GM18511 (cell line): ENCODE measurements at regions not wholly inside any gene's neighbourhood (a gene's known extent, or its start where the extent isn't known, plus 50 kb on each side); places are given as distances from the start of the nearest gene placed in this dataset.

Experiments
- ATAC-seq: cut with Tn5 transposase; IDR thresholded peaks from one replicate; pipeline ENCODE4 v1.9.1; 2021; ENCODE audit warnings: mild to moderate bottlenecking, moderate library complexity; ENCODE audit not compliant: unreplicated experiment

DNA sequence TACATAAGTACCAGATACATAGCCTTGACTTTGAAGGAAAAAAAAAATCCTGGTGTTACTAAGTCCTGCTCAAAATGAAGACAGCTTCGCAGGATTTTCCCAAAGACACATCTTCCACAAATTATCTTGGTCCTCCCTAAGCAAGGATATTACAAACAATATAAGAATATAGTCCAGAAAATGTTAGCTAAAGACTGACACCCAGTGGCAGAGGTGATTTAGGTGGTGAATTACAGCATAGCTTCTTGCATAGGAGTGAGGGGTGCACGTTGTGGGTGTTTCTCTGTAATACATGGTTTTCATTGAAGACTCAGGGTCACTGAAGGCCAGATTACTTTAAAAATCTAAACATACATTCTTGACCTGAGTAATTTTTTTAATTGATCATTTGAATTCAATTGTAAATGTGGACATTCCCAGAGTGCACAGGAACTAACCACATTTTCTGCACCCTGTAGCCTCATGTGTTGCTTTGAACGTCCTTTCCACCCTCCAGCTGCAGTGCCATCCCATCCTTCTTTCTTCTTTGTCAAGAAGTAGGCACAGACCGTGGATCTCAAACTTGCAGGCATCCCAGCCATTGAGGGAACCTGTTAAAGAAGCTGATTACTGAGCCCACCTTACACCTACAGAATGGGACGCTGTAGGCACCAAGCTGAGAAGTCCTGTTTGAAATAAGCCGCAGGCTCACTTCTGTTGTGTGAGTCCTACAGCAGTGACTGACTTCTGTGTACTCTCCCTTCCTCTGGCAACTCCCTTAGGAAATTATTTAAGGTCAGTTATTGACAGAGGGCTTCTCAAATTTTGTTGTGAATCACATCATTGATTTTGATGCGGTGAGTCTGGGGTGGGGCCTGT, 102.6 kb downstream of the PERP start:
- ATAC-seq = no peak

- ATAC-seq = no peak
Observed at GRCh38 chr6:138005846-138006245, 101.4 kb downstream of the PERP start.

GRCh38 chr6:138007014-138007472, 100.2 kb downstream of the PERP start:
- ATAC-seq = no peak

DNA sequence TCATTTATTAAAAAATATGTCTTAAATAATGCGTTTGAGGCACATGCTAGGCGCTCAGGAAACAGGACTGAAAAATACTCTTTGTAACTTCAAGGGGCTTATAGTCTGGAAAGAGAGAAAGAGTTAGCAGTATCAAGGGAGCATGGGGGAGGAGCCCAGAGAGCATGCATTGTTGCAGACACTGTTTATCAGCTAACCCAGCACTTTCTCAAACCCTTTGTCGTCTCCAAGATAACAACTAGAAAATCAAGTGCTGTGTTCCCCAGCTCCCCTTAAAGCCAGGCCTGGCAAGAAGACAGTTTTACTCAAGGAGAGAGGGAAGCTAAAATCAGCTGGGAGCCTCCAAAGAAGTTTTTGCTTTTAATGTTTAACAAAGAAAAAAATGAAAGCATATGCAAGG, 98.4 kb downstream of the PERP start:
- no peak for ATAC-seq

- no peak for ATAC-seq
Observed at GRCh38 chr6:138011413-138011812, 95.8 kb downstream of the PERP start.

GRCh38 chr6:138012682-138013081, 94.5 kb downstream of the PERP start:
- no peak for ATAC-seq

DNA sequence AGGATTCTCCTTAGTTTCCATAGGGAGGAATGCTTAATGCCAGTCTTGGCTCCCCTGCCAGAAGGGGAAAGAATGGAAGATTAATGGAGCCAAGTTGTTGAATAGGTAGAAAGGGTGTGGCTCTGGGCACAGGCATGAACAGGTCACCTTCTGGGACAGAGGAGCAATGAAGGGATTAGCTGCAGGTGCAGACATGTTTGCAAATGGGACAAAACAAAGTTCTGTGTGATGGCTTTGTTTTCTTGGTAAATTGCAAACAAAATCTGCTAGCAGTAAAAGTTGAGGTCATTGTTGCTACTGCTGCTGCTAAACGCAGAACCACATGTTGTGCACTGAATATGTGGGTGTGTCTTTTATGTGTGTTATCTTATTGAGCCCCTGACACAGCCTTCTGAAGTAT, 93.3 kb downstream of the PERP start:
- no peak for ATAC-seq

- no peak for ATAC-seq
Observed at GRCh38 chr6:138017166-138017757, 90.0 kb downstream of the PERP start.

DNA sequence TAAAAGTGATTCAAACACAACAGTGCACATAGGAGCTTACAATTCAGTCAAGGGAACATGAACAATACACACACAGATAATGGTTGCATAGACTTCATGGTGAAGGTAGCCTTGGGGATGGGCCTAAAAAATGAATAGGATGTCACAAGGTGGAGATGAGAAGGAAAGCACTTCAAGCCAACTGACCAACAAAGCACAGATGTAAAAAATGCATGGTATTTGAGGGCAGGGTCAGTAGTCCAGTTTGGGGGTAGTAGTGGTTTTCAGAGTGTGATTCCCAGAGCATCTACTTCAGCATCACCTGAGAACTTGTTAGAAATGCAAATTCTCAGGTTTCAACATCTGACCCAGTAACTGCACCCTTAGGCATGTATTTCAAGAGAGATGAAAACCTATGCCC, 88.9 kb downstream of the PERP start:
- ATAC-seq = no peak

DNA sequence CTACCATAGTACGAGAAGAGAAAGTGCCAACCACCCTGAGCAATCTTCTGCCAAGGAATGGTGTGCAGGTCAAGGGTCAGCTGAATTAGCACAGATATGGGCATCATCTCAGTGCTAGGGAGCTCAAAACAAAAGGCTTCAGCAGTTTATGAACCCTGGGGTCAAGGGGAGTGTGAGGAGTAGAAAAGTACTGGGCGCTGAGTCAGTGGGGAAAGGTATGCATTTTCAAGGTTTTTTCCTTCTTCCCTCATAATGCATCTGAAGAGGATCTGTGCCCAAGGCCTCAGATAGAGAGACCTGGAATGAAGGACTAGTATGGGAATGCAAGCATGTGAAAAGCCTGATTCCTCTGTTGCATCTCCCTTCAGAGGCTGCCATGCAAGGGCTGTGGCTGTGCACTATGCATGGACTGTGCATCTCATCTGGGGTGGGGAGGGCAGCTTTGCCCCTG, 81.7 kb downstream of the PERP start:
- ATAC-seq = no peak

DNA sequence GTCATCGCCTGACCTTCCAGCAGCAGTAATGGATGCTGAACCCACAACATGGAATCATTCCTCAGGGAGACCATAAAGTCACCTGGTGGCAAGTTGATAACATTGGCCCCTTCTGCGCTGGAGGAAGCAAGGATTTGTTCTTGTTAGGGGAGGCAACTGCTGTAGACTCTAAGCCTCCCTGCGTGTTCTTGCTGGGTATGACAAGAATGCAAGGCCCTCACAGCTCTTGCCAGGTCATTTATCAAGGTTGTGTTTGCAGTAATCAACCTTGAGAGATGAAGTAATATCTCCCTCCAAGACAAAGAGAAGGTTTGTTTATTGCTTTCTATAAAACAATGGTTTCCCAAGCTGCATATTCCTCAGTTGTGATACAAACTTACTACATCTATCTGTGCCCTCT, 80.9 kb downstream of the PERP start:
- no peak for ATAC-seq

- ATAC-seq = no peak
Observed at GRCh38 chr6:138028893-138029292, 78.3 kb downstream of the PERP start.

- no peak for ATAC-seq
Observed at GRCh38 chr6:138030872-138031271, 76.3 kb downstream of the PERP start.

DNA sequence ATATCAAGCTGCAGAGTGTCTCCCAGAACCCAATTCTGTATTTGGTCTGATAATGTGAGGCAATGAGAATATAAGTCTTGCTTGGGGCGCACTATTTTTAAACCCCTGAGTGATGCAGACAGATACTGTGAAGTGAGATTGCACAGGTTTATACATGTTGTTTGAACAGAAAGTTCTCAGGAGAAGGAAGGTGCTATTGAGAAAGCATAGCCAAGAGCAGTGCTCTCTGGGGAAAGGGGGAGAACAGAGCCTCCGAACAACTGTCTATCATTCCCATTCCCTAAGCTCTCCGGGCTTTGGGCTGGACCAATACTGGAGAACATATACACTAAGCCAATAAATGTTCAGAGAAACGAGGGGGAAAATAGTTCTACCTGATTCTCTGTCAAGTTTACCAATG, 75.8 kb downstream of the PERP start:
- no peak for ATAC-seq

GRCh38 chr6:138031850-138032249, 75.4 kb downstream of the PERP start:
- ATAC-seq = no peak

DNA sequence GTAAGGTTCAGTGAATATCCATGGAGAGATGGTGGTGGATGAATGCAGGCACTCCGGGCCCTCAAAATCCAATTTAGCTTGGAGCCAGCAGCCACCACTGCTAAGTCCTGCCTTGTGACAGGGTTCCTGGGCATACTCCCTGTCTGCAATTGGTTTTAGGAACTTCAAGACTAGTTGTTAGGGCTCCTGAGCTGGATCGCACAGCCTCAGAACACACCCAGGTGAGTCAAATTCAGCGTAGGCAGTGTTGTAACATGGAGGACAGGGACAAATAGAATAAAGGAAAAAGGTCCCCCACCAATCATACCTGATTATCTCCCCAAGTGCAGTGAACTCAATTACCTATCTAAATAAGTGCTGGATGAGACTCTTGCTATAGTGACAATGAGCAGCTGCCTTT, 74.6 kb downstream of the PERP start:
- ATAC-seq = no peak

DNA sequence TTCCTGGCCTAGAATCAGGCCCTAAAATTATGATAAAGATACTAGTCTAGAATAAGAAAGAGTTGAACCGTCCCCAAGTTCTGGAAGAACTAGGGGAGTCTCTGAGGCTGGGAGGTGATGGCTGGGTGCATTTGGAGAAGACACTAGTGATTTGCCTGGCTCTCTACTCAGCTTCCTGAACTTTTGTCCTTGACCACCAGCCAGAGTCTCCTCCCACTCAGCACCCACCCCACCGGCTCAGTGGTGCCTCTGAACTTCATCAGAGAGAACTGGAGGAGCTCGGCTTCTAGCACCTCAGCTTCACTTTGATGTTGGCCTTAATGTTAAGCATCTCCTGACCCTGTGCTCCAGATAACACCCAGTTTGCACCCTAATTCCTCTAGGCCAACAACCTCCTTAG, 73.0 kb downstream of the PERP start:
- ATAC-seq = no peak

DNA sequence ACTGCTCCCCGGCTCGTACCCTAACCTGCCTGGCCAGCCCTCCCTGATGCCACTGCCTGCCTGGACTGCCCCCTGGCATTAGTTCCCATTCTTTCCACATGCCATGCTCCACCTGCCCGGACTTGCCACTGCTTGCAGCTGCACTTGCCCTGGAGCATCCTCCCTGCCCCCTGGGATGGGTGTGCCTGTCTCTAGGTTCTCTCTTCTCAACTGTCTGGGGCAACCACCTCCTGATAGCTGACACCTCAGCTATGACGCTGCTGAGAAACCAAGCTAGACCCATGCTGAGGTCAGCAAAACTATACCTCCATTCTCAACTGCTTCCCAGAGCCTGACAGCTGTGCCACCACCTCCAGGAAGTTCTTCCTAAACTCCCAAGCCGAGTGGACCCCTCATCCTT, 72.1 kb downstream of the PERP start:
- ATAC-seq = no peak

- no peak for ATAC-seq
Observed at GRCh38 chr6:138036111-138036510, 71.1 kb downstream of the PERP start.

DNA sequence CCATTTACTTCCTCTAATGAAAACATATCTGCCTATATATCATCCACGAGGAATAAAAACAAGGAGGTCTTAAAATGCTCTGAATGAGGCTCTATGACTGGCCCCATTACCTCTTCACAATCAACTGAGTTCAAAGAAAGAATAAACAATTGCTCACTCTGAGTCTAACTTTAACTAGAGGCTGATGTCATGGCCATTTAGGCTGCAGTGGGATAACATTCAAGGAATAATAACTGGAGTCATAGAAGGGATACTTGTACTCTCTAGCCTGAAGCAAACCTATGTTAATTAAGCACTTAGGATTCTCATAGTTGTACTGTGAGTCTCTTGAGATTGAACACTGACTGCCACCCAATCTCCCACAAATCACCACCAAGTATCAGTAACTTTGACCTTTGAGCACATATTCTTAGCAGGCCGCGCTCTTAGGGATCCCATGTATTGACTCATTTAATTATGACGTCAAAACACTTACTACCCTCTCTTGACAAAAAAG, 70.2 kb downstream of the PERP start:
- ATAC-seq = no peak

DNA sequence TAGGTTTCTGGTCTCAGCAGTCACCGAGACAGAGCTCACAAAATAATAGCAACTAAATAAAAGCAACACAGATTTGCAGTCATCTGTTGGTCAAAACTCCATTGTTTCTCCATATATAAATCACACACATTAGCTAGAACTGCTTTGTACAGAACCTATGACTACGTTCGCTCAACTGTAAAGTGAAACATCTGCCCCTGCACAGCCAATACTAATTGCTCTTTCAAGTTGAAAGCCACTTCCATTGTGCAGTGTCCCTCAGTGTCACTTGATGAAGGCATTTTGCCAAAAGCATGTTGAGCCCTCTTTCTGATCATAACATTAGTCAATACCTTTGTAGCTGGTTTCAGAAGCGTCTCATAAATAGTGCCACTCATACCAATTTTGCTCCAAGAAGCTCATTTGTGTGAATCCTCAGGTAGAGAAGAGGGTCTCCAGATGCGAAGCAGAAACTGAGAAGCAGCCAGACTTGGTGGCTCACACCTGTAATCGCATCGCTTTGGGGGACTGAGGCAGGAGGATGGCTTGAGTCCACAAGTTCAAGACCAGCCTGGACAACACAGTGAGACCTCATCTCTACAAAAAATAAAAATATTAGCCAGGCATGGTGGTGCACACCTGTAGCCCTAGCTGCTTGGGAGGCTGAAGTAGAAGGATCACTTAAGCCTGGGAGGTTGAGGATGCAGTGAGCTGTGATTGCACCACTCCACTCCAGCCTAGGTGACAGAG, 68.9 kb downstream of the PERP start:
- ATAC-seq = no peak
